Right hindlimb (tissue), 1 donor: ENCODE measurements at regions not wholly inside any gene's neighbourhood (a gene's known extent, or its start where the extent isn't known, plus 50 kb on each side); places are given as distances from the start of the nearest gene placed in this dataset.
"Not testable (repeated sequence)": the region's sequence is repeated elsewhere in the genome, so short reads cannot be mapped to it uniquely, and the experiment has no call there.

Experiments used
- DNase-seq: peaks from one replicate; pipeline ENCODE4 v3.0.0-alpha.2; 2018

DNA sequence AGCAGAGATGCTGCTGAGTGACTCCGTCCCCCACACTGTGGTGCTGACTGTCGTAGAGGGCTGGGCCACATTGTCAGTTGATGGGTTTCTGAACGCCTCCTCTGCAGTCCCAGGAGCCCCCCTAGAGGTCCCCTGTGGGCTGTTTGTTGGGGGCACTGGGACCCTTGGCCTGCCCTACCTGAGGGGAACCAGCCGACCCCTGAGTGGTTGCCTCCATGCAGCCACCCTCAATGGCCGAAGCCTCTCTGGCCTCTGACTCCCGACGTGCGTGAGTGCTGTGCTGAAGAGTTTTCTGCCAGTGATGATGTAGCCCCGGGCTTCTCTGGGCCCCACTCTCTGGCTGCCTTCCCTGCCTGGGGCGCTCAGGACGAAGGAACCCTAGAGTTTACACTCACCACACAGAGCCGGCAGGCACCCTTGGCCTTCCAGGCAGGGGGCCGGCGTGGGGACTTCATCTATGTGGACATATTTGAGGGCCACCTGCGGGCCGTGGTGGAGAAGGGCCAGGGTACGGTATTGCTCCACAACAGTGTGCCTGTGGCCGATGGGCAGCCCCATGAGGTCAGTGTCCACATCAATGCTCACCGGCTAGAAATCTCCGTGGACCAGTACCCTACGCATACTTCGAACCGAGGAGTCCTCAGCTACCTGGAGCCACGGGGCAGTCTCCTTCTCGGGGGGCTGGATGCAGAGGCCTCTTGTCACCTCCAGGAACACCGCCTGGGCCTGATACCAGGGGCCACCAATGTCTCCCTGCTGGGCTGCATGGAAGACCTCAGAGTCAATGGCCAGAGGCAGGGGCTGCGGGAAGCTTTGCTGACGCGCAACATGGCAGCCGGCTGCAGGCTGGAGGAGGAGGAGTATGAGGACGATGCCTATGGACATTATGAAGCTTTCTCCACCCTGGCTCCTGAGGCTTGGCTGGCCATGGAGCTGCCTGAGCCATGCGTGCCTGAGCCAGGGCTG, 181.1 kb downstream of the TBC1D2B start:
- DNase-seq = not testable (repeated sequence)

DNA sequence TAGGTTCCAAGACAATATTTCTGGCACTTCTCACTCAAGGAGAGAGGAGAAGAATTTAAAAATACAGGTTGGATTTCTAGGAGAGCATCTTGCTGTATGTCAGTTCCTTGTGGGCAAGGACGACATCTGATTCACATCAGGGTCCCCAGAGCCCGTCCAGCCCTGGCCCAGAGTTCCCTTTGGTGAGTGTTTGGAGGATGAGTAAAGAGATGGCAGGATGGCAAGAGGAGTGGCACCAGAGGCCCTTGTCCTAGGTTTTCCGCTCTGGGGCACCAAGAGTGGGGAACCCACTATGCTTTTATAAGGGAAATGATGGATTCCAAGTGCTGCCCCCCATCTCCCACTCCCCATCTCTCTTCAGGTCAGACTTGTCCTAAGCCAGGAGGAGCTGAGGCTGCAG, 181.8 kb downstream of the TBC1D2B start:
- peak; percentile 2 for DNase-seq

DNA sequence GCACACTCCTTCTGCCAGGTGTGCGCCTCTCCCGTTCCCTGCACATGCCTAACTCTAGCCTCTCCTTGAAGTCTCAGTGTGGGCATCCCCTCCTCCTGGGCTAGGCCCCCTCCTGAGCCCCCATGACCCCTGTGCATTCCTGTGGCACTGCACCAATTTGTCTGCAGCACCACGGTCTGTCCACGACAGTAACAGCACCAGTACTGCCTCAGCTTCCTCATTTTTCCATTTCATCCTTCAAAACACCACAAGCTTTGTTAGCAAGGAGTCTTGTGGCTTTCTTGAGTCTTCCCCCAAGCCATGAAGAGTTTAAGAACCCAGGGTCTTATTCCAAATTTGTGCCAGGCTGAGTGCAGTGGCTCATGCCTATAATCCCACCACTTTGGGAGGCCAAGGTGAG, 182.4 kb downstream of the TBC1D2B start:
- DNase-seq = peak; percentile 19

DNA sequence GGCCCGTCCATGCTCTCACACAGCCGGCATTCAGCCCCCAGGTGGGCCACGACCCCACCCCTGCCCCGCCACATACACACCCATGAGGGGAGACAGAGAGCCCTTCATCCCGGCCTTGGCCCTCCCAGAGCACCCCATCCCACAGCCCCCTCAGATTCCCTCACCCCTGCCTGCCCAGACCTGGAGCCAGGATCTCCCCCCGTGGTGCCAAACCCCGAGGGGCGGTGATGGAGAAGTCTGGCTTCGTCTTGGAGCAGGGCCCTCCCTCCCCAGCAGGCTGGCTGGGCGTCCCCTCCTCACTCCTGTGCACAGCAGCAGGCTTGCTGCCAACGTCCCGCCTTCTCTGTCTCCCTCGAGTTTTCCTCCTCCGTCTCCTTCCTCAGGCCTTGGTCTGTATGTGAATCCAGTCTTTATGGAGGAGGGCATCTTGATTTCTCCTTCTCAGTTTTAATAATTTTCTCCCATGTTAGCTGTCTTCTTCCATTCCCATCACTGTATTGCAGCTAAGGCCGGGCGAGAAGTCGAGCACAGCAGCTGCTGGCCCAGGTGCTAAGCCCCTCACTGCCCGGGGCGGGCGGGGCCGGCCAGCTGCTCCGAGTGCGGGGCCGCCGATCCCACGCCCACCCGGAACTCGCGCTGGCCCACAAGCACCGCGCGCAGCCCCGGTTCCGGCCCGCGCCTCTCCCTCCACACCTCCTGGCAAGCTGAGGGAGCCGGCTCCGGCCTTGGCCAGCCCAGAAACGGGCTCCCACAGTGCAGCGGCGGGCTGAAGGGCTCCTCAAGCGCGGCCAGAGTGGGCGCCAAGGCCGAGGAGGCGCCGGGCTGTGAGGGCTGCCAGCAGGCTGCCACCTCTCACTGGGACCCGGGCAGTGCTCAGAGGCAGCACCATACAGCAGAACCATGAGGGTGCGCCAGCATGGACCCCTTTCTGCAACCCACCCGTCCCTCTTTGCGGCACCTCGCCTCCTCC, 183.6 kb downstream of the TBC1D2B start:
- DNase-seq = peak; percentile 67

DNA sequence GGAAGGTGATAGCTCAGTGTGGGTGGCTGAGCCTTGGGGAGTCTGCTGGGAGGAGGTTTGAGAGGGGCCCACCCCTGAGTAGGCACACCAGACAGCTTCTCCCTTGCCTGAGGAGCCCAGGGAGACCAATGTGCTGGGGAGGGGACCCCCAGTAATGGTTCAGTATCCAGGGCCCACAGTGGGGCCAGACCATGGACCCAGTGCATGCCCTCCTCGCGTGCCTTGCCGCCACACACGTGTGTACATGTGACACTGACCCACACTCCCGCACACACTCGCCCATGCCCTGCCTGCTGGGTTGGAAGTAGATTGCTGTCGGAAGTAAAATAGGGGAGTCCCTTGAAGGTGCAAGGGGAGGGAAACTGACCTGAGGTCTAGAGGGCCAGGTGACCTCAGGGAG, 184.3 kb downstream of the TBC1D2B start:
- DNase-seq = peak; percentile 13

DNA sequence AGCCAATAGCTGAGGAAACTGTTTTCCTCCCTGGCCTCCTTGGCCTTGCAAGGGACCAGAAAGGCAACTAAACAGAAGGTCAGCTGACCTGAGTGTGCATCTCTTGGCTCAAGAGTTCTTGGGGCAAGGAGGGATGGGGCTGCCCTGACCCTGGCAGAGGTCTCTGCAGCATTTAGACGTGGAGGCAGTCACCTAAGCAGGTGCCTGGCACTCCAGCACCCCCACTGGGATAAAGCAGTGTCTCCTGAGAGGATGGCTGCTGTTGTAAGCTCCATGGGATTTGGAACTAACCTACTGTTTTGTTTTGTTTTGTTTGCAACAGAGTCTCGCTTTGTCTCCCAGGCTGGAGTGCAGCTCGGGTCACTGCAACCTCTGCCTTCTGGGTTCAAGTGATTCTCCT, 185.2 kb downstream of the TBC1D2B start:
- no peak for DNase-seq

DNA sequence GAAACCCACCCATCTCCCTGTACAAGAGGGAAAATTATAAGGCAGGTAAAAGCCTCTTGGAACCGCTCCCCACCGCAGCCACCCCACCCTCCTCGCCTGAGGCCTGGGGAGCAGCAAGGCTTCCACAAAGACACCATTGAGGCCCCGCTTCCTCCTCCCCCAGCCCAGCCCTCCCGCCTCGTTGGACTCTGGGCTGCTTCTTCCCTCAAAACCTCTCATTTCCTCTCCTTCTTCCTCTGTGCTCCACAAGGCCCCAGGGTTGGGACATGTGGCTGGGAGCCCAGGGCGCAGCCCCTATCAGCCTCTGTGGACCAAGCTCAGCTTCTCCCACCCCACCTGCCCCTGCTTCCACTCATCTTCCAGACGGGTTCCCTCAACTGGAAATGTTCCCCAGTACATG, 185.6 kb downstream of the TBC1D2B start:
- DNase-seq = peak; percentile 65

DNA sequence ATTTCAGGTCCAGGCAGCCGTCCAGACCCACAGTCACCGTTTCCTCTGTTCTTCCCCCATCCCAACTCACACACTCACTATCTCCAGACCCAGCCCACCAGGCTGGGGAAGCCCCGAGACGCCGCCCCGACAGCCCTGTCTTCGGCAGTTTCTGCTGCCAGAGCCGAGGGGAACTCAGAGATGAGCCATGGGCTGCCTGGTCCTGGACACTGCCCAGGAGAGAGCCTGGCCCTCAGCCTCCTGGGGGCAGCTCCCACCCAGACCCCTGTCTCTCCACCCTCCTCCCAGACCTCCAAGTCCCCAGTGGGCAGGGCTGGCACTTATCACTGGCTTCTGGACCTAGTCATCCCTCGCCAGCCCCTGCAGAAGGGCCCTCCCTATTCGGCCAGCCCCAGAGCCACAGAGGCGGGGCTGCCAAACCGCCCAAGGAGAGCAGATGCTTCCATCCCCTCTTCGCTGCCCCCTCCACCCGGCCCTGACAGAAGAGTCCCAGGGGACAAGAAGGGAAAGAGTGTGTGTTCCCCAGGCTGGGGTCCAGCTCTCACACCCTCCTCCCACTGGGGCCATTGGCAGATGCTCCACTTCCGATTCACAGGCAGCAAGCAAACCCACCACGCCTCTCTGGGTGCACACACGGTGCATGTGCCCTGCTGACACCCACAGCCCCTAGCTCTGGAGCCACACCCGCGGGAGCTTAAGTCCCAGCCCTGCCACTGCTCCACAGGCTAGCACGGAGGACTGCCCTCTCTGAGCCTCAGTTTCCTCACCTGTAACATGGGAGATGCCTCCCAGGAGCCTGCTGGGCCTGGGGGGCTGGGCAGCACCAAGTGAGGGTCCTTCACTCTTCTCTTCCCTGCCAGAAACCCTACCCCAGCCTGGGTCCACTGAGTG, 186.4 kb downstream of the TBC1D2B start:
- DNase-seq = peak; percentile 81

DNA sequence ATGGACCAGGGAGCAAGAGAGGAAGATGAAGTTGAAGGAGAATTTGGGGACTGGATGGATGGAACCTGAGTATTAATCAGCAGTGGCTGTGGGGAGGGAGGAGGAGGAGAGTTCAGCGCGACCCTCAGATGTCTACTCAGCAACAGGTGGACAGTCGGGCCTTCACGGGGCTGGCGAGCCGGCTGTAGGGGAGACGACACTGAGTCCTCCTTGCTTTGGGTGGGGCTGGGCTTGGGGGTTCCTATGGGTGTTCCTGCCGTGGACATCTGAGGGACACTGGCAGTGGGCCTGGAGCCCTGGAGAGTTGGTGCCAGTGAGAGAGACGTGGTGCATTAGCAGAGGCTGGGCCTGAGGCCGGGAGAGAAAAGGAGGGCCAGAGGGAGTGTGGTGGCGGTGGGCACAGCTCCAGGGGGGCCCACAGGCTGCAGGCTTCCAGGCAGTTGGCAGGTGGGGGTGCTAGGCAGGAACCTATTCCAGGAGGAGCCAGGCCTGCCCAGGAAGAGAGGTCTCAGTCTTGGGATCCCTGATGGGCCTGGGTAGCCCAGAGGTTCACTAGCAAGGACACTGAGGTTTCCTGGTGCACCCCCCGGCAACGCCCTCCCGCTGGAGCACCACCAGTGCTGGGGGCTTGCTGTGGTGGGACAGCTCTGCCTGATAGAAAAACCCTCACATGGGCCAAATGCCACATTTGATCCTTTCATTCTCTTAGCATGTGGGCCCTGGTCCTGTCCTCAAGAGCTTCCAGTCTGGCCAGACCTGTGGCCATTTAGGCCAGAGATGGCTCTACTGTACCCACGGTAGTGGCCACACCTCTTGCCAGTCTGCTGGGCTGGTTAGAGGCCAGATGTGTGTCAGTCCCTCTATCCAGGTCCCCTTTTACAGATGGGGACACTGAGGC, 187.4 kb downstream of the TBC1D2B start:
- DNase-seq = not testable (repeated sequence)

DNA sequence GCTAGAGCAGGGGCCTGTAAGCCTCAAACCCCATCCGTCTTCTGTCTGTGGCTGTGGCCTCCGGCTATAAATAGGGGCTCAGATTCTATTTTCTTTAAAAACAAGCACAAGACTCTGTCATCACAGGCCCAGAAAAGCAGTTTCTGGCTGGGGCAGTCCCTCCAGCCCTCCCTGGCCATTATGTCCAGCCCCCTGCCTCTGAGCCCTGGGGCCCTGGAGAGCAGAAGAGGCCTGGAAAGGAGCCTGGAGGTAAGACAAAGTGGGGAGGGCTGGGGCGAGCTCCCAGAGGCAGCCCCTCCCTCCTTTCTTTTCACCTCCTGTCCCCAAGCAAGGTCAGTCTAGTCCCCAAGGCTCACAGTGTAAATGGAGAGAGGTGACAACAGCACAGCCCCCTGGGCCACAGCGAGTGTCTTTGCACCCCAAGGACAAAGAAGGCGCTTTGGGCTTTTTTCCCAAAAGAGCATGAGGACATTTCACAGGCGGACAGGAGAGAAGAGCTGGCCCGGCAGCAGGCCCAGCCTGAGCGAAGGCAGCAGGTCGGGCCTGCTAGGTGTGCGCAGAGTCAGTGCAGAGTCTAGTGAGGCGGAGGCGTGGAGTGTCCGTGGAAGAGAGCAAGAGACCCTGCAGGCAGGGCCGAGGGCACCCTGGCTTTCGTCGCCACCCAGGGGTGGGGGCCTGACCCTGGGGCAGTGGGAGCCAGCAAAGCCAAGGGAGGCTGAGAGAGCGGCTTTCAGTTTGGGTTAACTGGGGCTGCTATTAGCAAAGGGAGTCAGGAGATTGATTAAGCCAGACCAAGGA, 188.3 kb downstream of the TBC1D2B start:
- no peak for DNase-seq

DNA sequence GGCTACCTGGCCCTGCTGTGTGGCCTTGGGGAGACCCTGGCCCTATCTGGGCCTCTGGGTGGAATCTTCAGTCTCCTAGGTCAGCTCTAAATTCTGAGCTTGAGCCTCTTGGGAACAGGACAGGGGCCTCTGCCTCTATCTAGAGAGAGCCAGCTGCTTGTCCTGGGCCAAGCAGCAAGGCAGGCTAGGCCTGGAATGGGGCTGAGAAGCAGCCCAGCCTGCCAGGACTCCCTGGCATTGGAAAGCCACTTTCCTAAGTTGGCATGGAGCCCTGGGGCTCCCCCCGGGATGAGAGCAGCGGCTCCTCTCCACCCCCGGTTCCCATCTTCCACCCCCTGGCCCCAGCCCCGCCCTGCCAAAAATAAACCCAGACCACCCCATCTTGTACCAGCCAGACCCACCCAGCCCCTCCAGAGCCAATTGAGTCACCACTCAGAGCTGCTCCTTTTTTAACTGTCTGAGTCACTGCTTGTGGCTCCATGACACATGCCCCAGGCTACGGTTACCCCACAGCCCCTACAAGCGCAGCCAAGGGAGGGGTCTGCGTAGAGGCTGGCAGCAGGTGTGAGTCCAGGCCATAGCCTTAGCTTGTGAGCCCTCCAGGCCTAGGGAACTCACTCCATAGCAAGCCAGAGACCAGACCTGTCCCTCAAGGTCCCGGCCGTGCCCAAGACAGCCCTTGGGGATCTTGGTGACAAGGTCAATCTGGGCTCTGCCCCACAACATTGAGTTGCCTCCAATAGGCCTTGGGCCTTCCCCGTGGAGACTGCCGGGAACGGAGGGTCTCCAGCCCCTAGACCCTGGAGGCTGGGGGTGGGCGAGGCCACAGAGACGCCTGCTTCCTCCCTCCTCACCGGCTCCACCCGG, 189.7 kb downstream of the TBC1D2B start:
- not testable (repeated sequence) for DNase-seq

DNA sequence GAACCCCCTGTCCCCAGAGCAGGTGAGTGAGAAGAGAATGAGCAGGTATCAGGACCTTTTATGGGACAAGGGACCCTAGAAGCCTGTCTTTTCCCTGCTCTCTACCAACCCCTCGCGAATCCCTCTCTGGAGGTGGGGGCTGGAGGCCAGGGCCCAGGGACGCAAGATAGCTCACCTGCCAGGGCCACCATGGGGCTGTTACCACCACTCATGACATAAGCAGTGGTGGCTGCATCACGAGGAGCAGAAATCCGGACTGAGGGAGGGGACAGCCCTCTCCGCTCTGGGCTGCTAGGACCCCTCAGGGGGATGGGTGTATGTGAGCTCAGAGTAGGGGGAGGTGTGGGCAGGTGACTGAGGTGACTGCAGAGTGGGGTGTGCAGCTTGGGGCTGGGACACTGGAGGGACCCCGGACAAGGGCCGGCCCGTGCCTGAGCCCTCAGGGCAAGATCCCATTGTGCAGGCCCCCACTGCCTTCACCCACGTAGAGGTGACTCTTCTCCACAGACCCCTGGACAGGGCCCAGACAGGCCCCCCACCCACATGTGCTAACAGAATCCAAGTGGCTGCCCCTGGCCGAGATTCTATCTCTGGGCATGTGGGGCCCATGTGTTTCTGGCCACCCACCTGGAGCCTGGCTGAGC, 190.6 kb downstream of the TBC1D2B start:
- DNase-seq = no peak

DNA sequence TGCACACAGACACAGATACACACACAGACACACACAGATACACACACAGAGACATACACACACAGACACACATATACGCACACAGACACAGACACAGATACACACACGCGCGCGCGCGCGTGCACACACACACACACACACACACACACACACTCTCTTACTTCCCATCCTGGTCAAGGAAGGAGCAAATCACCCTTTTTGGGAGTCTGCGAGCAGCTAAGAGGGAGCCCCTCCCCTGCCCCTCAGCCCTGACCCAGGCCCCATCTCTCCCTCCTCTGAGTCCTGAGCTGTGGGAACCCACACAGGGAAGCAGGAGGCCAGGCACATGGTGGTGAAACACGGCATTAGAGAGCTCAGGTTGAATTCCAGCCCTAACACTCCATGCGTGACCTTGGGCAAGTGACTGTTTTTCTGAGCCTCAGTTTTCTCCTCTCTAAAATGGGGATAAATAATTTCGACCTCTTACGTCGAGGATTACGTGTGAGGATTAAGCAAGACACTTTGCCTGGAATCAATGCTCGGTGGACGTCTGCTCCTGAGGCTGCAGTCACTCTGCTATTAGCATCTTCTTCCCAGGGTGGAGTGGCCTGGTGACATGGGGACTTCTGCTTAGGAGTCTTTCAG, 191.5 kb downstream of the TBC1D2B start:
- not testable (repeated sequence) for DNase-seq

DNA sequence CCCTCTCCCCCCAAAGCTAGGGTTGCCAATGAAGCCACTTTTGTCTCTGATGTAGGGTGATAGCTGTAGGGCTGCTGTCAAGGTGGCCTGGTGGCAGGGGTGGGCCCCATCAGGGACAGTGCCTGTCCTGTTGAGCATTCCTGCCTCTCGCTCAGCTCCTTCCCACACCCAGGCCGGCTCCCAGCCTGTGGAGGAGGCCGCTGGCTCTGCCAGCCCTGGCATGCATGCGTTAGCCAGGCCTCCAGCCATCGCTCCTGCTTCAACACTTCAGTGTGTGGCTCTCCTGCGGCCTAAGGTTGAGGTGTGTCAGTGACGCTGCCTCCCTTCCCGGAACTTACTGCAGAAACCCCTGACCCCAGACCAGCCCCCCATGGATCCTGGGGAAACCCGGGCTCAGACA, 194.5 kb downstream of the TBC1D2B start:
- DNase-seq = not testable (repeated sequence)

DNA sequence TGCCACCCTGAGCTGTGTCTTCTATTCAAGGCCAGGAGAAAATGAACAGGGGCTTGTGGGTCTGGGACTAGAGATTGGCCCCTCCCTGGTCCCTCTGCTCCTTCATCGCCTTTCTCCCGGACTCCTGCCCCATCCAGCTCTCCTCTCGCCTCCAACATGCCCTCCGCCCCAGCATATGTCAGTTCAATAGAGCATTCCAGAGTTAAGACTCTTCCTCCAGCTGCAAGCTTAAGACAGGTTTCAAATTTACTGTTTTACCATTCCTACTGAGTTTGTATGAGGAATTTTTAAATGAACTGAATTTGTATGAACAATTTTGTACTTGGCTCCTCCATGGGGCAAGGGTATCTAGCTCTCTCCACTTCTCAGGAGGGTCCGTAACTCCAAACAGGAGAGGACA, 195.6 kb downstream of the TBC1D2B start:
- DNase-seq = no peak

DNA sequence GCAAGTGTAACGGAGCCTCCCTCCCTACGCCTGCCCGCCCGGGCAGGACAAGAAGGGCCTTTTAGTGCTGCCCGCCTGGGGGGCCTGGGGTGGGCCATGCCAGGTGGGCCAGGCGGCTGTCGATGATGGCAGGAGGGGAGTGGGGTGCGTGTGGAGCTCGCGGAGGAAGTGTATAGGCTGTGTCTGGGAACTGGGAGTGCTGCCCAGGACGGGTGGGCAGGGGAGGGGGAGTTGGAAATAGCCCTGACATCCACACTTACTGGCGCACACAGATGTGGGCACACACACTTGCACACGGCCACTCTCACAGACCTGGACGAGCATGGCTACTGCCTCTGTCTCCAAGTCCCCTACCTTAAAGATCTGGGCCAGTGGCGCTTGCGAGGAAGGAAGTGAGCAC, 196.0 kb downstream of the TBC1D2B start:
- peak; percentile 65 for DNase-seq

DNA sequence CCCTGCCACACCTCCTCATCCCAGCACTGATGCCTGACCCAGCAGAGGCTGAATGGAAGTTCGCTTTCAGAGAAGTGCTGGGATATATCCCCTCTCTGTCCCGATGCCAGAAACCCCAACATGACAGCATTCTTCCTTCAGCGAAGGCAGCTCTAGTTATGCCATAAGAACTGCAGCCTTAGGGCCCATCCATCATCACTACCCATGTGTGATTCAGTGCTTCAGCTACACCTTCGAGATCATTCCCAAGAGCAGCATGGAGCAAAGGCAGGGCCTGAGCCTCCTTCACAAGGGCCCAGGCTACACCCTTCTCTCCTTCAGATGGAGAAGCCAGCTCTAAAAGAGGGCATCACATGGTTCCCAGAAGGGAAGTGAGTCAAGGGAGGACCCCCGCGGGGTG, 198.0 kb downstream of the TBC1D2B start:
- DNase-seq = not testable (repeated sequence)

DNA sequence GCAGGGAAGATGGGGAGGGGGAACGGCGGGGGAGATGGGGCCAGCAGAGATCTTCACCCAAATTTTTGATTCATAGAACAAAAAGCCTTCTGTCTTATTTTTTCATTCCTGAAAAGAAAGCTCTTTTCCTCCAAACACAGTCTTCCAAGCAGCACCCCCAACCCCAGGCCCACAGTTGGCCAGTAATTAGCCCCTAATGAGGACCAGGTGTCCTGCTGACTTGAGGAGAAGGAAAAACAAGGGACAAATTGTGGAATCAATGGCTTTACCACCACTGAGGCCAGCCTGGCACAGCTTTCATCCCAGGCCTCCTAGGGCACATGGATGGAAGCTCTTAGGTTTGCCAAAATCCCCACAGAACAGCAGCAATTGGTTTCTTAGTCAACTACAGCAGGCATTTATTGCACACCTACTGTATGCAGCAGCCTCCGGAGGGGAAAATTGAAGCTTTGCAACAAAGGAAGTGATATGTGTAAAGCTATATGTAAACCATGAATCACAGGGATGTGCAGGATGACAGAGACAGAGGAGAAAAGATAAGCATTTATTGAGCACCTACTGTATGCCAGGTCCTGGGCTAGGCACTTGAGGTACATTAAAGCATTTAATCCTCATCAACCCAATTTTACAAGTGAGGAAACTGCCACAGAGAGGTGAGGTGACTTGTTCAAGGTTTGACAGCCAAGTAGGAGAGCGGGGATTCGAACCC, 199.5 kb downstream of the TBC1D2B start:
- DNase-seq = no peak
